Stimulated activated naive B cell treated with anti-CD40 and anti-IgM and Interleukin-4, amounts not matched to agents 10 μg/mL and 1 μg/mL and 100 μg/mL, for 72 hours (primary cell): ENCODE measurements at regions not wholly inside any gene's neighbourhood (a gene's known extent, or its start where the extent isn't known, plus 50 kb on each side); places are given as distances from the start of the nearest gene placed in this dataset.
A peak's percentile ranks its signal among the peaks of the same experiment; 100 is the strongest.
"Not testable (repeated sequence)": the region's sequence is repeated elsewhere in the genome, so short reads cannot be mapped to it uniquely, and the experiment has no call there.

Experiments used
- ATAC-seq, 2 donors: fragments of 150-1000 bp; cut with Tn5 transposase; replicated peaks; 2 replicates each; pipeline ENCODE4 v1.10.0; 2021; ENCODE audit warnings: moderate library complexity in 1 of 2
- DNase-seq: peaks from one replicate; pipeline ENCODE4 v3.0.0; 2021
- H3K27ac Mint-ChIP-seq: one replicate; pipeline ENCODE4 v1.8.0; 2022; ENCODE audit warnings: mild to moderate bottlenecking, mixed read lengths
- H3K27me3 Mint-ChIP-seq, 2 donors: one replicate each; pipeline ENCODE4 v1.8.0; 2022; ENCODE audit warnings: mixed read lengths in 2 of 2
- H3K36me3 Mint-ChIP-seq, 2 donors: one replicate each; pipeline ENCODE4 v1.8.0; 2022; ENCODE audit warnings: mixed read lengths in 2 of 2, mild to moderate bottlenecking in 1 of 2
- H3K4me1 Mint-ChIP-seq, 2 donors: one replicate each; pipeline ENCODE4 v1.8.0; 2022; ENCODE audit warnings: mixed read lengths in 2 of 2, mild to moderate bottlenecking in 1 of 2
- H3K4me3 Mint-ChIP-seq, 2 donors: one replicate each; pipeline ENCODE4 v1.8.0; 2022; ENCODE audit warnings: mild to moderate bottlenecking in 2 of 2, mixed read lengths in 2 of 2, moderate library complexity in 1 of 2
- H3K9me3 Mint-ChIP-seq, 2 donors: one replicate each; pipeline ENCODE4 v1.8.0; 2022; ENCODE audit warnings: mixed read lengths in 2 of 2, mild to moderate bottlenecking in 1 of 2

- not testable (repeated sequence) for ATAC-seq, H3K27ac Mint-ChIP-seq, H3K9me3 Mint-ChIP-seq, H3K4me3 Mint-ChIP-seq, H3K36me3 Mint-ChIP-seq, DNase-seq
- peaks cover 15 to 44% of the 10 kb centered on the region in 2 donors for H3K27me3 Mint-ChIP-seq
- H3K4me1 Mint-ChIP-seq: peaks cover 8 to 10% of the 10 kb centered on the region in 2 donors
Measured at GRCh38 chr17:30686538-30687479, 137.7 kb downstream of the CRLF3 start.

- not testable (repeated sequence) for DNase-seq, H3K36me3 Mint-ChIP-seq, H3K9me3 Mint-ChIP-seq, H3K4me3 Mint-ChIP-seq, ATAC-seq, H3K27ac Mint-ChIP-seq
- H3K27me3 Mint-ChIP-seq: peaks cover 19 to 30% of the 10 kb centered on the region in 2 donors
- H3K4me1 Mint-ChIP-seq: peaks cover 7 to 10% of the 10 kb centered on the region in 2 donors
Measured at GRCh38 chr17:30682280-30682679, 142.2 kb downstream of the CRLF3 start.

DNA sequence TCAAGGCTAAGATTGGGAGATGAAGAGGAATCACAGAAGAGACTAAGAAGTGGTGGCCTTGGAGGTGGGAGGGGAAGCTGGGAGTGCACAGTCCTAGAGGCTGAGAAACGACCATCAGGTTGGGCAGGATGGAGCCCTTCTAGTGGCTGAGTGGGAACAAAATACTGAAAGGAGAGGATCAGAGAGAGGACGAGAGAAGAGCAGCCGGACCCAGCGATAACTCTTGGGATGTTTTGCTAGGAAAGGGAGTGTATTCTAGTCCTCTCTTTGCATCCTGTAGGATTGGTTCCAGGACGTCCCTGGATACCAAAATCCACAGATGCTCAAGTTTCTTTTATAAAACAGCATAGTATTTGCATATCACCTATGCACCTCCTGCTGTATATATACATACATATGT lies 143.8 kb downstream of the CRLF3 start:
- not testable (repeated sequence) for H3K27ac Mint-ChIP-seq, DNase-seq, H3K36me3 Mint-ChIP-seq, ATAC-seq, H3K4me3 Mint-ChIP-seq, H3K9me3 Mint-ChIP-seq, H3K4me1 Mint-ChIP-seq
- peaks cover 8 to 14% of the 10 kb centered on the region in 2 donors for H3K27me3 Mint-ChIP-seq

DNA sequence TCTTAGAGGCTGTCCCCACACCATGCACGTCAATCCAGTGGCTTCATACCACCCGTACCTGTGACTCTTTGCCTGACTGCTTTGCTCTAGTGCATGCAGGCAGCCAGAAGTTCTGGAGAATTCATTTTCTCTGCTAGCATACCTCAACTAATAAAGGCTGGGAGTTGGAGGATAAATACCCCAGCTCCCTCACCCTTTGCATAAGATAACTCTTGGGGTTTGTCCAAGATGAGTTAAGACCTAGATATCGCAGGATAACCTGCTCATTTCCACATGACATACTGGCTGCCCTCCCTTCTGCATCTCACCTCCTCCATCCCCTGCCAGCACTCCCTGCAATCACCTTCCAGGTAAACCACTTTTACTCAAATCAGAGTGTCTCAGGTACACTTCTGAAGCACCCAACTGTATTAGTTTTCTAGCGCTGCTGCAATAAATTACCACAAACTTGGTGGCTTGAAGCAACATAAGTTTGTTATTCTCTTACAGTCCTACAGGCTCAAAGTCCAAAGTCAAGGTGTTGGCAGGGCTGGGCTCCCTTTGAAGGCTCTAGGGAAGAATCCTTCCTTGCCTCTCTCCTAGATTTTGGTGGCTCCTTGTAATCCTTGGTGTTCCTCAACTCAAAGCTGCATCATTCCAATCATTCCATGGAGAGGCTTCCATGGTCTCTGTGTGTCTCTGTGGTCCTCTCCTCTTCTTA lies 146.8 kb downstream of the CRLF3 start:
- Mint-ChIP-seq H3K4me1 (no peaks in the 10 kb centered on the region), H3K4me3 (no peak overlapping the region), H3K27ac (no peak overlapping the region), H3K27me3 (peaks cover 0 to 8% of the 10 kb centered on the region in 2 donors), H3K36me3 (peaks cover 2 to 4% of the 10 kb centered on the region in 2 donors), H3K9me3 (peaks cover 4 to 7% of the 10 kb centered on the region in 2 donors)
- no peak for DNase-seq
- ATAC-seq: no peak

DNA sequence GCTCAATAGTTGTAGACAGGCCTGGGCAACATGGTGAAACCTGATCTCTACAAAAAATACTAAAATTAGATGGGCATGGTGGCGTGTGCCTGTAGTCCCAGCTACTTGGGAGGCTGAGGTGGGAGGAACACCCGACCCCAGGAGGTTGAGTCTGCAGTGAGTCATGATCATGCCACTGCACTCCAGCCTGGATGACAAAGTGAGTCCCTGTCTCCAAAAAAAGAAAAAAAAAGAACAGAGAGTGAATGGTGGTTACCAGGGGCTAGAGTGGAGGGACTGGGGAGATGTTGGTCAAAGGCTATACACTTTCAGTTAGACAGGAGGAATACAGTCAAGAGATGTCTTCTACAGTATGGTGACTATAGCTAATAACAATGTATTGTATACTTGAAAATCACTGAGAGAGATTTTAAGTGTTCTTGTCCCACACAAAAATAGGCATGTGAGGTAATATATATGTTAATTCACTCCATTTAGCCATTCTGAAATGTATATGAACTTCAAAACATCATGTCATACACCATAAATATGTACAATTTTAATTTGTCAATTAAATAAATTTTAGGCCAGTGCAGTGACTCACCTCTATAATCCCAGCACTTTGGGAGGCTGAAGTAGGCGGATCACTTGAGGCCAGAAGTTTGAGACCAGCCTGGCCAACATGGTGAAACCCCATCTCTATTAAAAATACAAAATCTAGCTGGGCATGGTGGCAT lies 148.6 kb downstream of the CRLF3 start:
- not testable (repeated sequence) for H3K9me3 Mint-ChIP-seq, H3K36me3 Mint-ChIP-seq, H3K27ac Mint-ChIP-seq, H3K4me1 Mint-ChIP-seq, DNase-seq, H3K27me3 Mint-ChIP-seq, H3K4me3 Mint-ChIP-seq, ATAC-seq

- not testable (repeated sequence) for H3K36me3 Mint-ChIP-seq, H3K4me1 Mint-ChIP-seq, H3K9me3 Mint-ChIP-seq, DNase-seq, ATAC-seq, H3K27me3 Mint-ChIP-seq, H3K27ac Mint-ChIP-seq
- H3K4me3 Mint-ChIP-seq: peak overlapping the region in 1 of 2 donors; percentile 72
Measured at GRCh38 chr17:30669217-30669649, 155.3 kb downstream of the CRLF3 start.

GRCh38 chr17:30668360-30669181 lies 155.9 kb downstream of the CRLF3 start:
- not testable (repeated sequence) for H3K27ac Mint-ChIP-seq, H3K9me3 Mint-ChIP-seq, H3K4me1 Mint-ChIP-seq, H3K27me3 Mint-ChIP-seq, DNase-seq, H3K36me3 Mint-ChIP-seq
- H3K4me3 Mint-ChIP-seq: peak overlapping the region in 1 of 2 donors; percentile 72
- peak; percentile 61 to 67 for ATAC-seq

- H3K27ac Mint-ChIP-seq, H3K36me3 Mint-ChIP-seq, H3K4me1 Mint-ChIP-seq, H3K9me3 Mint-ChIP-seq, DNase-seq, H3K27me3 Mint-ChIP-seq: not testable (repeated sequence)
- H3K4me3 Mint-ChIP-seq: peak overlapping the region; percentile 65 to 72
- ATAC-seq: peak; percentile 64 to 66
Measured at GRCh38 chr17:30667657-30668359, 156.7 kb downstream of the CRLF3 start.

DNA sequence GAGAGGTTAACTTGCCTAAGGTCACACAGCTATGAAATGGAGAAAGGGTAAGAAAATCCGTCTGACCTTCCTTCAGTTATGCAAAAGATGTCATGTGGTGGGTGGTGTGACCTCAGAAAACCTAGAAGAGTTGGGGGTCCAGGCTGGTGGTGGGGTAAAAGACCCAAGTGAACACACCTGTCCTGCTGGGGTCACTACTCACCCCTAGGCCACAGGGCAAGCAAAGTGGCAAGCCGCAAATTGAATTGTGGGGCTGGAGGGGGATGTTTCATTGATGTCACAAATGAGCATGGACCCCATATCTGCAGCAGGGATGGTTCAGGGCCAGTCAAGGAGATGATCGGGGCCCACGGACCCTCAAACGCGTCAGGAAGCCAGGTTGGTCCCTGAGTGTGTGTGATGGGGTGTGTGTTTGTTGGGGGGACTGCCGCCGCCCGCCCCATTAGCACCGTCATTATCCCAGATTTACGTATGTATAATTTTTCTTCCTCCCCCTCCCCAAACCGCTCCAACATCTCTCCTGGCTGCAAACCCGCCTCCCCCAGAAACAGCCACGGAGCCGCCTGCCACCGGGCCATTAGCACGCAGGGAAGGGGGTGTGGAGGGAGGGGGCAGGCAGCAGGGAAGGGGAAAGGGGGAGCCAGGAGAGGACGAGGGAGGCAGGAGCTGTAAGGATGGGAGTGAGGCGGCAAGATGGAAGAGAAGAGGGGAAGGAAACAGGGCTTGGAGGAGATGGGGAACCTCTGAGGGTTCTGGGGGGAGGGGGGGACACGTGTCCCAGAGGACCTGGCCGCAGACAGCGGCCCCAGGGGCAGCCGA lies 157.4 kb downstream of the CRLF3 start:
- H3K27me3 Mint-ChIP-seq: not testable (repeated sequence)

DNA sequence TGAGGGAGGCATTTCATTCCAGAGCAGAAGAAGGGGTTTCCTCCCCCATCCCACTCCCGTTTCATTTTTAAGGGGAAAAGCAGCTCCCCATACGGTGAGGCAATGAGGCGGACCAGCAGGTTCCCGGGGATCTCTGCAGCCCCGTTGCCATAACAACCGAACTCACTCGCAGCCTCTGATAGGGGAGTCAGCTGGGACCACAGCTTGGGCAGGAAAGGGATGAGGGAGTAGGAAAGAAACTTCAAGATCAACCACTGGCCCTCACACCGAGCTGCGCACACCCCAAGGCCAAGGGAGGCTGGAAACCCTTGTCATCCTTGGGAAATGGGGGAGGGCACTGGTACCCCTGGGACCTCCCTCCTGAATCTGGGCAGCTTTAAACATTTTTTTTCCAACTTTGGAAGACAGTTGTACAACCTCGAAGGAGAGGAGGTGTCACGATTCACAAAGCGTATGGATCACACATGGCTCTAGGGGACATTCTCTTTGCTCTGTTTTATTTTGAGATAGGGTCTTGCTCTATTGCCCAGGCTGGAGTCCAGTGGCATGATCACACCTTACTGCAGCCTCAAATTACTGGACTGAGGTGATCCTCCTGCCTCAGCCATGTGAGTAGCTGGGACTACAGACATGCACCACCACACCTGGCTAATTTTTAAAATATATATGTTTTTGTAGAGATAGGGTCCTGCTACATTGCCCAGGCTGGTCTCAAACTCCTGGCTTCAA lies 160.6 kb downstream of the CRLF3 start:
- not testable (repeated sequence) for H3K4me3 Mint-ChIP-seq, H3K27me3 Mint-ChIP-seq, H3K4me1 Mint-ChIP-seq, H3K27ac Mint-ChIP-seq, ATAC-seq, H3K36me3 Mint-ChIP-seq, DNase-seq, H3K9me3 Mint-ChIP-seq

More for the DNA sequence above, 157.4 kb downstream of the CRLF3 start:
- H3K27ac Mint-ChIP-seq, H3K4me1 Mint-ChIP-seq, H3K36me3 Mint-ChIP-seq, DNase-seq, H3K9me3 Mint-ChIP-seq, ATAC-seq: not testable (repeated sequence)
- H3K4me3 Mint-ChIP-seq: peak overlapping the region; percentile 29 to 72

DNA sequence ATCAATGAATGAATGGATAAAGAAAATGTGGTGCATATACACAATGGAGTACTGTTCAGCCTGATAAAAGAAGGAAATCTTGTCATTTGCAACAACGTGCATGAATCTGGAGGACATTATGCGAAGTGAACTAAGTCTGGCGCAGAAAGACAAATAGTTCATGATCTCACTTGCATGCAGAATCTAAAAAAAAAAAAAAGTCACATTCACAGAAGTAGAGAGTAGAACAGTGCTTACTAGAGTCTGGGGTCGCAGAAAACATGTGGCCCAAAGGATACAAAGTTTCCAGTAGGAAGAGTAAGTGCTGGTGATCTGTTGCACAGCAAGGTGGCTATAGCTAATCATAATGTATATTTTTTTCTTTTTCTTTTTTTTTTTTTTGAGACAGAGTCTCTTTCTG lies 167.3 kb downstream of the CRLF3 start:
- not testable (repeated sequence) for H3K27ac Mint-ChIP-seq, H3K4me3 Mint-ChIP-seq, H3K36me3 Mint-ChIP-seq, DNase-seq, H3K9me3 Mint-ChIP-seq, H3K4me1 Mint-ChIP-seq, ATAC-seq, H3K27me3 Mint-ChIP-seq

DNA sequence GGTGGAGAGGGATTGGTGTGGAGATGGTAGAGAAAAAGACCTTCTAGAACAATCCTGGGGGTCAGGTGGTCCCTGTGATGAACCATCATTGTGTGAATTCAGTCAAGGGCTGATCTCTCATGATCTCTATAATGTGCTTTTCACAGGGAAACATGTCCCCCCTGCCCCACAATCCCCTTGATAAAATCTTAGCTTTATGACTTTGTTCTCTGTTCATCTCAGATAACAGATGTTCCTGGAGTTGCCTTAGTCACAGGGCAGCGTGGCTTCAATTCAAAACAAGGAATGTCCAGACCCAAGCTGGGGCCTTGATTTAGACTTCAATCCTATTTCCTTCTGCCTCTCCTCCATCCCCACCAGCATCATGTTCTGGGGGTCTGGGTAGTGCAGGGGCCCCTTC lies 171.5 kb downstream of the CRLF3 start:
- H3K36me3 Mint-ChIP-seq, H3K4me3 Mint-ChIP-seq, ATAC-seq, H3K27ac Mint-ChIP-seq, H3K4me1 Mint-ChIP-seq, H3K27me3 Mint-ChIP-seq, H3K9me3 Mint-ChIP-seq, DNase-seq: not testable (repeated sequence)
